ENCODE measurements at regions not wholly inside any gene's neighbourhood (a gene's known extent, or its start where the extent isn't known, plus 50 kb on each side); places are given as distances from the start of the nearest gene placed in this dataset.

DNA sequence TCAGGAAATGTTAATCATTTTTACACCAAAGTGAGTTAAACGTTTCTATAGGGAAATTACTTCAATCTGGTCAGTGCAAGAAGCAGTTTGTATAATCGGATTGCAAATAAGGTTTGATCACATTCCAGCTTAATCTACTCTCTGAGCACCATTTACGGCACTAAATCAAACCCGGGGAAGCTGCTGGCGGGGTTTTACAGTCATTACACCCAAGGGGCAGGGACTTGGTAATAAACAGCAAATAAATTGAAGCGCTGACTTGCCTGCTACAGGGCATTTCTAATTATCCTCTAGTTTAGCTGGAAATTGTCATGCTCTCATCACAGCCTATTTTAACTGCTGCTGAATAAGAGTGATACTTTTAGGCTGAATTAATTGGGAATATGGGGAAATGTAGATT is 152.1 kb upstream of the SOX21 start:
- Mint-ChIP-seq H3K27ac (no peak overlapping the region), H3K4me1 (peaks cover 7% of the 10 kb centered on the region), H3K4me3 (no peak overlapping the region), H3K9me3 (peaks cover 4% of the 10 kb centered on the region; the same call in 1 of the 2 replicates), H3K36me3 (no peaks in the 10 kb centered on the region), H3K27me3 (ENCODE audit: low read depth) (no peaks in the 10 kb centered on the region)
- DNase-seq (ENCODE audit: low spot score) (no peak), ATAC-seq (no peak)
- ChIA-PET CTCF (no interaction called here), POLR2A (no interaction called here)
- TF ChIP-seq FOXP1 (CRISPR knock-in tag; IDR thresholded peaks at IDR 0.05; ENCODE audit: borderline replicate concordance) (no peak), RELA (CRISPR knock-in tag; IDR thresholded peaks at IDR 0.05; ENCODE audit: borderline replicate concordance) (no peak), NFE2L1 (CRISPR knock-in tag; IDR thresholded peaks at IDR 0.05) (no peak), ELF4 (CRISPR knock-in tag; IDR thresholded peaks at IDR 0.05; ENCODE audit: low read depth) (no peak), ATF1 (CRISPR knock-in tag; IDR thresholded peaks at IDR 0.05) (no peak), ZBTB21 (CRISPR knock-in tag; IDR thresholded peaks at IDR 0.05; ENCODE audit: borderline replicate concordance) (no peak), CBFB (CRISPR knock-in tag; IDR thresholded peaks at IDR 0.05; ENCODE audit: low read depth) (no peak), FOXJ3 (CRISPR knock-in tag; IDR thresholded peaks at IDR 0.05; ENCODE audit: borderline replicate concordance) (no peak), RORB (CRISPR knock-in tag; IDR thresholded peaks at IDR 0.05) (no peak), SMAD3 (CRISPR knock-in tag; IDR thresholded peaks at IDR 0.05; ENCODE audit: borderline replicate concordance) (no peak)
- TF ChIP-seq, protein P1, sequence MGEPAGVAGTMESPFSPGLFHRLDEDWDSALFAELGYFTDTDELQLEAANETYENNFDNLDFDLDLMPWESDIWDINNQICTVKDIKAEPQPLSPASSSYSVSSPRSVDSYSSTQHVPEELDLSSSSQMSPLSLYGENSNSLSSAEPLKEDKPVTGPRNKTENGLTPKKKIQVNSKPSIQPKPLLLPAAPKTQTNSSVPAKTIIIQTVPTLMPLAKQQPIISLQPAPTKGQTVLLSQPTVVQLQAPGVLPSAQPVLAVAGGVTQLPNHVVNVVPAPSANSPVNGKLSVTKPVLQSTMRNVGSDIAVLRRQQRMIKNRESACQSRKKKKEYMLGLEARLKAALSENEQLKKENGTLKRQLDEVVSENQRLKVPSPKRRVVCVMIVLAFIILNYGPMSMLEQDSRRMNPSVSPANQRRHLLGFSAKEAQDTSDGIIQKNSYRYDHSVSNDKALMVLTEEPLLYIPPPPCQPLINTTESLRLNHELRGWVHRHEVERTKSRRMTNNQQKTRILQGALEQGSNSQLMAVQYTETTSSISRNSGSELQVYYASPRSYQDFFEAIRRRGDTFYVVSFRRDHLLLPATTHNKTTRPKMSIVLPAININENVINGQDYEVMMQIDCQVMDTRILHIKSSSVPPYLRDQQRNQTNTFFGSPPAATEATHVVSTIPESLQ (CRISPR knock-in tag; IDR thresholded peaks at IDR 0.05): no peak
- TF ChIP-seq, protein P2, sequence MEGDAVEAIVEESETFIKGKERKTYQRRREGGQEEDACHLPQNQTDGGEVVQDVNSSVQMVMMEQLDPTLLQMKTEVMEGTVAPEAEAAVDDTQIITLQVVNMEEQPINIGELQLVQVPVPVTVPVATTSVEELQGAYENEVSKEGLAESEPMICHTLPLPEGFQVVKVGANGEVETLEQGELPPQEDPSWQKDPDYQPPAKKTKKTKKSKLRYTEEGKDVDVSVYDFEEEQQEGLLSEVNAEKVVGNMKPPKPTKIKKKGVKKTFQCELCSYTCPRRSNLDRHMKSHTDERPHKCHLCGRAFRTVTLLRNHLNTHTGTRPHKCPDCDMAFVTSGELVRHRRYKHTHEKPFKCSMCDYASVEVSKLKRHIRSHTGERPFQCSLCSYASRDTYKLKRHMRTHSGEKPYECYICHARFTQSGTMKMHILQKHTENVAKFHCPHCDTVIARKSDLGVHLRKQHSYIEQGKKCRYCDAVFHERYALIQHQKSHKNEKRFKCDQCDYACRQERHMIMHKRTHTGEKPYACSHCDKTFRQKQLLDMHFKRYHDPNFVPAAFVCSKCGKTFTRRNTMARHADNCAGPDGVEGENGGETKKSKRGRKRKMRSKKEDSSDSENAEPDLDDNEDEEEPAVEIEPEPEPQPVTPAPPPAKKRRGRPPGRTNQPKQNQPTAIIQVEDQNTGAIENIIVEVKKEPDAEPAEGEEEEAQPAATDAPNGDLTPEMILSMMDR (IDR thresholded peaks at IDR 0.05): no peak
- TF ChIP-seq, protein P3, sequence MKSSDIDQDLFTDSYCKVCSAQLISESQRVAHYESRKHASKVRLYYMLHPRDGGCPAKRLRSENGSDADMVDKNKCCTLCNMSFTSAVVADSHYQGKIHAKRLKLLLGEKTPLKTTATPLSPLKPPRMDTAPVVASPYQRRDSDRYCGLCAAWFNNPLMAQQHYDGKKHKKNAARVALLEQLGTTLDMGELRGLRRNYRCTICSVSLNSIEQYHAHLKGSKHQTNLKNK (CRISPR knock-in tag; IDR thresholded peaks at IDR 0.05): no peak
- TF ChIP-seq, protein P4, sequence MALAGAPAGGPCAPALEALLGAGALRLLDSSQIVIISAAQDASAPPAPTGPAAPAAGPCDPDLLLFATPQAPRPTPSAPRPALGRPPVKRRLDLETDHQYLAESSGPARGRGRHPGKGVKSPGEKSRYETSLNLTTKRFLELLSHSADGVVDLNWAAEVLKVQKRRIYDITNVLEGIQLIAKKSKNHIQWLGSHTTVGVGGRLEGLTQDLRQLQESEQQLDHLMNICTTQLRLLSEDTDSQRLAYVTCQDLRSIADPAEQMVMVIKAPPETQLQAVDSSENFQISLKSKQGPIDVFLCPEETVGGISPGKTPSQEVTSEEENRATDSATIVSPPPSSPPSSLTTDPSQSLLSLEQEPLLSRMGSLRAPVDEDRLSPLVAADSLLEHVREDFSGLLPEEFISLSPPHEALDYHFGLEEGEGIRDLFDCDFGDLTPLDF (CRISPR knock-in tag; IDR thresholded peaks at IDR 0.05): no peak
- TF ChIP-seq, protein P5, sequence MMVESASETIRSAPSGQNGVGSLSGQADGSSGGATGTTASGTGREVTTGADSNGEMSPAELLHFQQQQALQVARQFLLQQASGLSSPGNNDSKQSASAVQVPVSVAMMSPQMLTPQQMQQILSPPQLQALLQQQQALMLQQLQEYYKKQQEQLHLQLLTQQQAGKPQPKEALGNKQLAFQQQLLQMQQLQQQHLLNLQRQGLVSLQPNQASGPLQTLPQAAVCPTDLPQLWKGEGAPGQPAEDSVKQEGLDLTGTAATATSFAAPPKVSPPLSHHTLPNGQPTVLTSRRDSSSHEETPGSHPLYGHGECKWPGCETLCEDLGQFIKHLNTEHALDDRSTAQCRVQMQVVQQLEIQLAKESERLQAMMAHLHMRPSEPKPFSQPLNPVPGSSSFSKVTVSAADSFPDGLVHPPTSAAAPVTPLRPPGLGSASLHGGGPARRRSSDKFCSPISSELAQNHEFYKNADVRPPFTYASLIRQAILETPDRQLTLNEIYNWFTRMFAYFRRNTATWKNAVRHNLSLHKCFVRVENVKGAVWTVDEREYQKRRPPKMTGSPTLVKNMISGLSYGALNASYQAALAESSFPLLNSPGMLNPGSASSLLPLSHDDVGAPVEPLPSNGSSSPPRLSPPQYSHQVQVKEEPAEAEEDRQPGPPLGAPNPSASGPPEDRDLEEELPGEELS (CRISPR knock-in tag; IDR thresholded peaks at IDR 0.05): no peak
- TF ChIP-seq, protein P6, sequence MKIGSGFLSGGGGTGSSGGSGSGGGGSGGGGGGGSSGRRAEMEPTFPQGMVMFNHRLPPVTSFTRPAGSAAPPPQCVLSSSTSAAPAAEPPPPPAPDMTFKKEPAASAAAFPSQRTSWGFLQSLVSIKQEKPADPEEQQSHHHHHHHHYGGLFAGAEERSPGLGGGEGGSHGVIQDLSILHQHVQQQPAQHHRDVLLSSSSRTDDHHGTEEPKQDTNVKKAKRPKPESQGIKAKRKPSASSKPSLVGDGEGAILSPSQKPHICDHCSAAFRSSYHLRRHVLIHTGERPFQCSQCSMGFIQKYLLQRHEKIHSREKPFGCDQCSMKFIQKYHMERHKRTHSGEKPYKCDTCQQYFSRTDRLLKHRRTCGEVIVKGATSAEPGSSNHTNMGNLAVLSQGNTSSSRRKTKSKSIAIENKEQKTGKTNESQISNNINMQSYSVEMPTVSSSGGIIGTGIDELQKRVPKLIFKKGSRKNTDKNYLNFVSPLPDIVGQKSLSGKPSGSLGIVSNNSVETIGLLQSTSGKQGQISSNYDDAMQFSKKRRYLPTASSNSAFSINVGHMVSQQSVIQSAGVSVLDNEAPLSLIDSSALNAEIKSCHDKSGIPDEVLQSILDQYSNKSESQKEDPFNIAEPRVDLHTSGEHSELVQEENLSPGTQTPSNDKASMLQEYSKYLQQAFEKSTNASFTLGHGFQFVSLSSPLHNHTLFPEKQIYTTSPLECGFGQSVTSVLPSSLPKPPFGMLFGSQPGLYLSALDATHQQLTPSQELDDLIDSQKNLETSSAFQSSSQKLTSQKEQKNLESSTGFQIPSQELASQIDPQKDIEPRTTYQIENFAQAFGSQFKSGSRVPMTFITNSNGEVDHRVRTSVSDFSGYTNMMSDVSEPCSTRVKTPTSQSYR (CRISPR knock-in tag; IDR thresholded peaks at IDR 0.05): no peak
